GM19043 (cell line): ENCODE measurements at regions not wholly inside any gene's neighbourhood (a gene's known extent, or its start where the extent isn't known, plus 50 kb on each side); places are given as distances from the start of the nearest gene placed in this dataset.

Experiments
- ATAC-seq: cut with Tn5 transposase; IDR thresholded peaks from one replicate; pipeline ENCODE4 v1.9.1; 2021; ENCODE audit warnings: low read depth; ENCODE audit not compliant: unreplicated experiment

- ATAC-seq = no peak
Measured at GRCh38 chr12:17695495-17695894, 394.5 kb downstream of the RERGL start.

DNA sequence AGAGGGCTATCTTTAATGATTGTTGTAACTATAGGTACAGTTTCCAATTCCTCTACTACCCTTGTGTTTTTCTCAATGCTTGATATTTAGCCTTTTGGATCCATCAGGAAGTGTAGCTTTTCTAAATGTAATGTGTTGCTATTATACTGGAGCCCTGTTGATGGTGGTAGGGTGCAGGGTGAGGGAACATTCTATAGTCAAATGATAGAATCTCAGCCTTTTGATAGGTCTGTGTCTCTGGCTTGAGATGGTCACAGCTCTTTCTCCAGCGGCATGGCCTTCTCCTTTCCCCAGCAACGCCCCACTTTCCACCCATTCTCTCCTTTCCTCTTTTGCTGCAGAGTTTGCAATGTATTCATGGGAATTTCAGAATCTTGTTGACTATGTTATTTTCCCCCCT, 398.6 kb downstream of the RERGL start:
- ATAC-seq = no peak

GRCh38 chr12:17680220-17680619, 409.8 kb downstream of the RERGL start:
- no peak for ATAC-seq

DNA sequence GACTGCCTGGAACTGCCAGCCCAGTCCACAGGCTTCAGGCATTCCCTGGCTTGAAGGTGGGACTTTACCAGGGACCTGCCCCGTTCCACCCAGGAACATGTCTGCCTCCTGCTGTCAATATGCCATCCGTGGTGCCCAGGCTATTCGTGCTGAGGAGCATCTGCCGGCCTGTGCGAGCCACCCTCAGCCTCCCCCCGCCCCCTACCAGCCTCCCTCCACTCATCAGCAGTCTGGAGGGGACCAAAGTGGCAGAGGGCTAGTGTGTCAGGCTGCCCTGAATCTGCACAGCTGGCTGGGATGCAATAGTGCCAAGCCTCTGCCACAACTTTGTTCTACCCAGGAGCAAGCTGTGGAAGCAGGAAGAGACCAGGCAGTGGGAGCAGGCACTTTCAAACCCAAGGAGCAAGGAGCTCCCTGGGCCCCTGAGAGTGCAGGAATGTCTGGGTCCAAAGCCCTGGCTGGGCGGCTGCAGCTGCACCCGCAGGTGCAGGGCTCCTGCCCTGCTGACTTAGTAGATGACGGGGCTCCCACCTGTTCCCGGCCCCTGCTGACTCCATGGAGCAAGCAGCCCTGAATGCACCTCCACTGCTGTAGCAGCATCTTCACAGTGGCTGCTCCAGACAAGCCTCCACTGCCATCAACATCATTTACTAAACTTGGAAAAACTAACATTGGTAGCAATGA, 423.2 kb downstream of the RERGL start:
- ATAC-seq = no peak

DNA sequence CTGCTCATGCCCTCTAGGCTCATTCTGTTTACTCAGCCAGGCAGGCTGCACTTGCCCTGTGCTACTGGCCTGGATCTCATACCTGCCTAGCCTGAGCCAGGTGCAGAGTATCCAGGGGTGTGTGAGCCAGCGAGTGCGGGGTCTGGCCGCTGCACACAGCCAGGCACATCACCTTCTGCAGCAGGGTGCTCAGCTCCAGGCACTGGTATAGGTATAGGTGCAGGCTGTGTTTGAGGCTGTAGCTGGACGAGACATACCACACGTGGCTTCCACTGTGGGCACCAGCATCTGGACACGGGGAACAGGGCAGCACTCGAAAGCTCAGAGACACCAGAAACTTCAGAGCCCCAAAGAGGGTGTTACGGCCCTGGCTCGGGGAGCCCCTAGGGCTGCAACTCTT, 424.2 kb downstream of the RERGL start:
- no peak for ATAC-seq

GRCh38 chr12:17661250-17661649, 428.7 kb downstream of the RERGL start:
- ATAC-seq = no peak

- ATAC-seq = no peak
Measured at GRCh38 chr12:17652436-17652835, 437.6 kb downstream of the RERGL start.

- no peak for ATAC-seq
Measured at GRCh38 chr12:17642340-17642650, 447.7 kb downstream of the RERGL start.

DNA sequence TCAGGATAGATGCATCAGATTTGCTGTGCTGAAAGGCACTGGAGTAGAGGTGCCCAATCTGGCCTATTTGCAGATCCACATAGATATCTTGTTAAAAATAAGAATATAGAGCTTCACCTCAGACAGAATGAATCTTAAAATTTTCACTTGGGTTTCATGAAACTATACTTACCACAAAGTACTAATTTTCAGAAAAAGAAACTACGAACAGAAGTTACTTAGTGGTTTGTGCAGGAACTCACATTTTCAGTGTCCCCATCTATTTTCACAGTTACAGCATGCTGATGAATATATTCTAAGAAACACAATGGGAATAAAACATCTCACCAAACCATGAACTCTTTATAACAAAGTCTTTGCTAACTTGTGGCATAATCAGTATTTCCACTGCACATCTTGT, 449.4 kb downstream of the RERGL start:
- ATAC-seq = no peak

- no peak for ATAC-seq
Measured at GRCh38 chr12:17618831-17619230, 471.2 kb downstream of the RERGL start.

DNA sequence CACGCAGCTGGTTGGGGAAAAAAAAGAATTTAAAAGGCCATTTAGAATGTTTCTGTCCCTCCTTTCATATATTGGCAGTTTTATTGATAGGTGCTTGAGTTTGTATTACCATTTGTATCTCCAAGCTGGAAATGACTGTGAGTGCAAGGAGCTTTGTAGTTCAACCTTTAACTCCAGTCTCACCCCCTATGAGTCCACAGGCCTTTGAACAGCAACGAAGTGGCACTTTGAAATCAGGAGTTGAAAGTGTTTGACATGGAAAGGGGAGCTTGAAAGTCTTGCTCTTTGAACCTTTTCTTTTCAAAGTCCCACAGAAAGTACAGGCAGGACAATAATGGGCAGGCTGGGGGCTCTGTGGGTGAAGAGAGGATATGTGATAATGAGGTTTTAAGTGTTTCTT, 480.3 kb downstream of the RERGL start:
- ATAC-seq = no peak

- ATAC-seq = no peak
Measured at GRCh38 chr12:17609153-17609552, 480.8 kb downstream of the RERGL start.

- ATAC-seq = no peak
Measured at GRCh38 chr12:17595111-17595510, 494.9 kb downstream of the RERGL start.

GRCh38 chr12:17593715-17594406, 496.1 kb downstream of the RERGL start:
- no peak for ATAC-seq

DNA sequence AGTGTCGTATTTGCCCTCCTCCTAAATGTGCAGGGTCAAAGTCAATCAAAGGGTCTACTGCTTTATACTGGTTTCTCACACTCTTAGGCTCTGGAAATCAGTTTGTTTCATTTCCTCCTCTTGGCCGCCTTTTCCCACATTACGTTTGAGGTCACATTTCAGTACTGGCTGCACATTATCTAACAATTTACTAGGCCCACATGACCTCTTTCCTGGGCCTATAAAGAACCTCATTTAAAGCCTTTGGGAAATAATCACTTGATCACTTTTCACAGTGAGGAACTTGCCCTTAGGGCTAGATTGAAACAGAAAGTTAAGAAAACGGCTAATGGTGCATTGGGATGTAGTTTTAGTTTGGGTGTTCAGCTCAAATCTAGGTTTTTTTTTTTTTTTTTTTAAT, 497.5 kb downstream of the RERGL start:
- ATAC-seq = no peak

DNA sequence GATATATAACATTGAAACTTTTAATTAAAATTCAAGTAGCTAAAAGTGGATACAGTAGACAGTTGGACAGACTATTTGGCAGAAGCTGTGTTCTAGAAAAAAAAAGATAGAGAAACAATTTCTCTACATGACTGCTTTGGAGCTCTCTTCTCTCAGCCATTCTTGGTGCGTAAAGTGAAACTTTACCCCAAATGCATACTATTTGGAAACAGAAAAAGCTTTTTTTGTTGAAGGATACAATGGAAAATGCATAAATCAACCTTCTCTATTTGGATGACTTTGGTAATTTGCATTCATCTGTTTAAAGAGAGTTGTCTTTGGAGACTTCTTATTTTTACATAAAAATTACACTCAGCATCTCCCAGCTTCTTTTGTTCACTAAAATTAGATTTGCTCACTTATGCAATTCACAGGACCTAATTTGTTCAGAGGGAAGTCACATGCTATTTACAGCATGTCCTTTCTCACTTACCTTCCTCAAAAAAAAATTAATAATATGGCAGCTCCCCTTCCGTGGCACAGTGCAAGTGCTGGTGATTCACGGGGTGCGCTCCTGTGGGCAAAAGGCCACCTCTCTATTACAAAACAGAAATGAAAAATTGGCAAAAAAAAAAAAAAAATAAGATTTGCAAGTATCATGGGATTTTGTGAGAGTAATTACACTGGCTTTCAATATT, 498.9 kb downstream of the RERGL start:
- ATAC-seq = no peak

- no peak for ATAC-seq
Measured at GRCh38 chr12:17588968-17589367, 501.0 kb downstream of the RERGL start.

DNA sequence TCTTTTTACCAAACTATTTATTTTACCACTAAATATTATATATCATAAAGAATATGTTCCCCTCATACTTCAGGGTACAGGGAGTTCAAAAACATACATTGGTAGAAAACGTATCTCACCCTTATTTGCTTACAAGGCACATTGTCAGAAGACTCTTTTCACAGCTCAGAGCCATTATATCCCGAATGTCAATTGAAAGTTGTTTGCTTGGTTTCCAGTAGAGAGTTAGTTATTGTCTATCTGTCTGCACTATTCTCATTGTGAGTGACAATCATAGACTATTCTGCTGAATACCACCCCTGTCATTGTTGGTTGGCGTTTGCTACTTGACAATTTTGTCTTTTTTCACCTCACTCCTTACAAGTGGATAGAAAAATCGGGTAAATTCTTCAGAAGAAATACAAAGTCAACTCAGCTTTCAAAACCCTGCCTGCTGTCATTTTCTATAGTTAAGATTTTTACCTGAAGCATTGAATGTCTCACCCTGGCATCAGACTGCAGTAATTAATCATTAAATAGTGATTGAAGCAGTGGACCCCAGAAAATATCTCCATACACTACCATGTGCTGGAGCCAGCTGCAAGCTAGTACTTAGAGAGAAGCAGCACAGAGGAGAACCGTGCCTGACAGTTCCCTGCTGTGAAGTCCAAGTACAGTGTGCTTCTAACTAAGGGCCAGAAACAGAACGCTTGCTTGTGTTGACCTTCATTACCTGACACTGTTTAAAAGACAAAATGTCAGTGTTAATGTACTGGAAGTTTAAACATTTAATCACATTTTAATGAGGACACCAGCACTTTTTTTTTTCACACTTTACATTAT, 510.6 kb downstream of the RERGL start:
- ATAC-seq = no peak

DNA sequence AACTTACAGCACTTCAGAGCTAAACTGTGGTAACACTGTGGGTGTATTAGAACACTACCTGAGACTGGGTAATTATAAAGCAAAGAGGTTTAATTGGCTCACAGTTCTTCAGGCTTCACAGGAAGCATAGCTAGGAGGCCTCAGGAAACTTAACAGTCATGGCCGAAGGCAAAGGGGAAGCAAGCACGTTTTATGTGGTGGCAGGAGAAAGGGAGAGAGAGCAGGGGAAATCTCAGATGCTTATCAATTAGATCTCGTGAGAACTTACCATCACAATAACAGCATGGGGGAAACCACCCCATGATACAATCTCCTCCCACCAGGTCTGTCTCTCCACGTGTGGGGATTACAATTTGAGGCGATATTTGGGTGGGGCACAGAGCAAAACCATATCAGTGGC, 512.6 kb downstream of the RERGL start:
- no peak for ATAC-seq

DNA sequence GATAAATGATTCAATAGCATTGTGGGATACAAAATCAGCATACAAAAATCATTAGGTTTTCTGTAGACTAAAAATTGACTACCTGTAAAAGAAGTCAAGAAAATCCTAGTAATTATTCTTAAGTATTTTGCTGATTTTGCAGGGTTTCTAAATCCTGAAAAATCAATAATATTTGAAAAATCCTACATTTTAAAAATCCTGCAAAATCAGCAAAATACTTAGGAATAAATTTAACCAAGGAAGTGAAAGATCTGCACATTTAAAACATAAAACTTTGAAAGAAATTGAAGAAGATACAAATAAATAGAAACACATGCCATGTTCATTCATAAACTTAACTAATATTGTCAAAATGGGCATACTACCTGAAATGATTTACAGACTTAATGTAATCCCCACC, 517.7 kb downstream of the RERGL start:
- no peak for ATAC-seq

- ATAC-seq = no peak
Measured at GRCh38 chr12:17571047-17571446, 518.9 kb downstream of the RERGL start.
